ENCODE measurements at regions not wholly inside any gene's neighbourhood (a gene's known extent, or its start where the extent isn't known, plus 50 kb on each side); places are given as distances from the start of the nearest gene placed in this dataset.

DNA sequence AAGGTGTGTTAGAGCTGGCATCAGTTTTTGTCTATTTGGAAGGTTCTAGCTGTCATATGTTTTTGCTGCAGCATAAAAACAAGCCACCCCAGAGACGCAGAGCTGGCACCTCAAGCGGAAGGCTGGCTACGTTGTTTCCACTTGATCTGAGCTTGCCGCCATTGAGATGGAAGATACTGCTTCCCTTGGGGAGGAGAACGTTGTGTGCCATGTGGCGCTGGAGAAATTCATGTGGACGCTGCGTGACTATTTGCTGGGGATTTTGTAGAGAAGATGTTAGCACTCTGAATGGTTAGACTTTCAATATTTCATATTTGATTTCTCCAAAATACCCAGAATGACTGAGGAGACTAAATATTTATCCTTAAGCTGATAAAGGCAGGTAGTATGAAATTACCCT lies 216.2 kb upstream of the ST6GAL2 start:
- TF ChIP-seq EZH2phosphoT487 (IDR thresholded peaks at IDR 0.05; ENCODE audit: borderline replicate concordance, low read length): no peak
- TF ChIP-seq CTCF (IDR thresholded peaks at IDR 0.05; ENCODE audit: low read depth, low read length, poor library complexity, severe bottlenecking): no peak
